T-cell (primary cell): ENCODE measurements at regions not wholly inside any gene's neighbourhood (a gene's known extent, or its start where the extent isn't known, plus 50 kb on each side); places are given as distances from the start of the nearest gene placed in this dataset.

Experiments
- ATAC-seq, 4 experiments: fragments of 200-7000 bp in 3 of 4; fragments of 150-1000 bp in 1 of 4; cut with Tn5 transposase; replicated peaks in 1 of 4; 1 replicate in 3 of 4; 2 replicates in 1 of 4; pipeline ENCODE4 v1.10.0; 2021; ENCODE audit warnings: moderate library complexity in 3 of 4, mild to moderate bottlenecking in 2 of 4, moderate number of reproducible peaks in 1 of 4
- CTCF ChIA-PET, 2 donors: fragments of 300-600 bp; sonication (Branson Sonifier 250); formaldehyde crosslinking; loops; one replicate each; lab custom pipeline; 2022; ENCODE audit warnings: antibody characterized with exemption in 2 of 2; lab: Charles Lee
- POLR2A ChIA-PET, 2 donors: fragments of 300-600 bp; sonication (Branson Sonifier 250); formaldehyde crosslinking; loops; one replicate each; lab custom pipeline; 2022; ENCODE audit warnings: antibody characterized with exemption in 2 of 2; lab: Charles Lee
- DNase-seq, 35 experiments: peaks; one replicate each; pipeline versions ENCODE4 v3.0.0 to v3.0.0-alpha.2; 2013 to 2023
- H3K27ac ChIP-seq: one replicate; pipeline ENCODE4 v1.5.1; 2013; ENCODE audit warnings: low read length
- H3K27me3 ChIP-seq, 2 experiments: replicated peaks in 1 of 2; 1 replicate in 1 of 2; 2 replicates in 1 of 2; pipeline versions ENCODE4 v1.6.1 to v1.7.0; 2013; ENCODE audit warnings: low read length in 1 of 2, mixed read lengths in 1 of 2; ENCODE audit not compliant: control insufficient read depth in 2 of 2, insufficient read depth in 2 of 2; ENCODE audit errors: extremely low read depth in 1 of 2
- H3K36me3 ChIP-seq, 2 donors: 1 replicate in 1 of 2; 2 replicates in 1 of 2; pipeline versions ENCODE4 v1.6.1 to v1.7.0; 2013; ENCODE audit warnings: low read length in 1 of 2; ENCODE audit not compliant: control insufficient read depth in 2 of 2, insufficient read depth in 1 of 2; ENCODE audit errors: extremely low read depth in 1 of 2
- H3K4me1 ChIP-seq, 2 experiments: 1 replicate in 1 of 2; 2 replicates in 1 of 2; pipeline versions ENCODE4 v1.6.1 to v1.7.0; 2013; ENCODE audit warnings: low read length in 2 of 2, mixed read lengths in 1 of 2; ENCODE audit not compliant: insufficient read depth in 2 of 2, control insufficient read depth in 1 of 2; ENCODE audit errors: extremely low read depth in 1 of 2
- H3K4me3 ChIP-seq, 2 donors: 1 replicate in 1 of 2; 2 replicates in 1 of 2; pipeline versions ENCODE4 v1.5.1 to v1.7.0; 2013; ENCODE audit warnings: mild to moderate bottlenecking in 2 of 2, low read length in 1 of 2, moderate library complexity in 1 of 2; ENCODE audit not compliant: control insufficient read depth in 1 of 2; ENCODE audit errors: extremely low read depth in 1 of 2
- H3K9me3 ChIP-seq: 2 replicates; pipeline ENCODE4 v1.7.0; 2013
- H3K27ac Mint-ChIP-seq, 2 donors: one replicate each; pipeline ENCODE4 v1.8.0; 2020 to 2021; ENCODE audit warnings: mild to moderate bottlenecking in 2 of 2, mixed read lengths in 2 of 2
- H3K27me3 Mint-ChIP-seq, 2 donors: one replicate each; pipeline ENCODE4 v1.8.0; 2021 to 2022; ENCODE audit warnings: mixed read lengths in 2 of 2
- H3K36me3 Mint-ChIP-seq: one replicate; pipeline ENCODE4 v1.8.0; 2021; ENCODE audit warnings: mixed read lengths
- H3K4me1 Mint-ChIP-seq, 3 donors: one replicate each; pipeline ENCODE4 v1.8.0; 2020 to 2022; ENCODE audit warnings: mixed read lengths in 3 of 3, mild to moderate bottlenecking in 1 of 3
- H3K4me3 Mint-ChIP-seq, 3 donors: one replicate each; pipeline ENCODE4 v1.8.0; 2020 to 2022; ENCODE audit warnings: mild to moderate bottlenecking in 3 of 3, mixed read lengths in 3 of 3, moderate library complexity in 3 of 3
- H3K9me3 Mint-ChIP-seq, 3 donors: one replicate each; pipeline ENCODE4 v1.8.0; 2020 to 2022; ENCODE audit warnings: mixed read lengths in 3 of 3
- WGBS: methylation state at CpG from one replicate; pipeline ENCODE4 v1.1.5; 2013; ENCODE audit warnings: missing lambda C conversion rate; ENCODE audit not compliant: insufficient coverage; 5-methylcytosine and 5-hydroxymethylcytosine counted together

GRCh38 chr5:143761663-143762062 lies 50.3 kb upstream of the HMHB1 start:
- ATAC-seq (no peak), DNase-seq (no peak)
- ChIA-PET POLR2A (no interaction called here), CTCF (no interaction called here)
- H3K4me3 Mint-ChIP-seq, result no peak overlapping the region
- no peaks in the 10 kb centered on the region for H3K27me3 Mint-ChIP-seq
- no peaks in the 10 kb centered on the region for H3K4me1 Mint-ChIP-seq
- Histone ChIP-seq H3K27me3 (no peaks in the 10 kb centered on the region), H3K4me1 (no peaks in the 10 kb centered on the region), H3K36me3 (no peaks in the 10 kb centered on the region), H3K4me3 (no peak overlapping the region), H3K27ac (no peak overlapping the region), H3K9me3 (no peaks in the 10 kb centered on the region)
- WGBS, result 90% methylated on average over 3 of the region's 3 CpGs
- H3K9me3 Mint-ChIP-seq, result no peaks in the 10 kb centered on the region
- no peaks in the 10 kb centered on the region for H3K36me3 Mint-ChIP-seq
- H3K27ac Mint-ChIP-seq, result no peak overlapping the region

- Histone ChIP-seq H3K27me3 (no peaks in the 10 kb centered on the region), H3K9me3 (no peaks in the 10 kb centered on the region), H3K27ac (no peak overlapping the region), H3K4me3 (no peak overlapping the region), H3K4me1 (no peaks in the 10 kb centered on the region), H3K36me3 (no peaks in the 10 kb centered on the region)
- ChIA-PET CTCF (no interaction called here), POLR2A (no interaction called here)
- H3K4me3 Mint-ChIP-seq, result no peak overlapping the region
- no peaks in the 10 kb centered on the region for H3K27me3 Mint-ChIP-seq
- H3K27ac Mint-ChIP-seq, result no peak overlapping the region
- H3K4me1 Mint-ChIP-seq, result no peaks in the 10 kb centered on the region
- DNase-seq (no peak), ATAC-seq (no peak)
- H3K9me3 Mint-ChIP-seq, result no peaks in the 10 kb centered on the region
- no CpG with 5 or more reads among the region's 1 CpG for WGBS
- H3K36me3 Mint-ChIP-seq, result no peaks in the 10 kb centered on the region
Measured at GRCh38 chr5:143760755-143761154, 51.2 kb upstream of the HMHB1 start.

DNA sequence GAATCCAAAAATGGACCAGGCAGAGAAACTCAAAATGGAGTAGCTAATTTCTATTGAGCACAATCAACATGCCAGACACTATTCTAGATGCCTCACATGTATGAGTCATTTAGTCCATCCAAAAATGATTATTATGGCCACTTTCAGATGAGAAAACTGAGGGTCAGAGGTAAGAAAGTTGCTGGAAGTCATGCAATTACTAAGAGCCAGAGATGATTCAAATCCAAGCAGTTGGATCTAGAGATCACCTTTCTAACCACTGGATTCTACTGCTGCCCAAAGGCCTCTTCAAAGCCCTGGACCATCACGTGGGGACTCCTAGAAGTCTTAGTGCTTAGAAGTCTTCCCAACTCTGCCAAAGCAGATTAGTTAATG lies 51.8 kb upstream of the HMHB1 start:
- no CpG with 5 or more reads among the region's 1 CpG for WGBS
- H3K9me3 Mint-ChIP-seq, result no peaks in the 10 kb centered on the region
- no peaks in the 10 kb centered on the region for H3K27me3 Mint-ChIP-seq
- no peak overlapping the region for H3K4me3 ChIP-seq
- DNase-seq, result no peak
- H3K4me1 Mint-ChIP-seq, result no peaks in the 10 kb centered on the region
- no peaks in the 10 kb centered on the region for H3K27me3 ChIP-seq
- no peaks in the 10 kb centered on the region for H3K4me1 ChIP-seq
- no peaks in the 10 kb centered on the region for H3K9me3 ChIP-seq
- no peaks in the 10 kb centered on the region for H3K36me3 ChIP-seq
- H3K36me3 Mint-ChIP-seq, result no peaks in the 10 kb centered on the region
- H3K27ac Mint-ChIP-seq, result no peak overlapping the region
- no peak overlapping the region for H3K27ac ChIP-seq
- H3K4me3 Mint-ChIP-seq, result no peak overlapping the region
- POLR2A ChIA-PET, result no interaction called here
- ATAC-seq, result no peak
- CTCF ChIA-PET, result no interaction called here

DNA sequence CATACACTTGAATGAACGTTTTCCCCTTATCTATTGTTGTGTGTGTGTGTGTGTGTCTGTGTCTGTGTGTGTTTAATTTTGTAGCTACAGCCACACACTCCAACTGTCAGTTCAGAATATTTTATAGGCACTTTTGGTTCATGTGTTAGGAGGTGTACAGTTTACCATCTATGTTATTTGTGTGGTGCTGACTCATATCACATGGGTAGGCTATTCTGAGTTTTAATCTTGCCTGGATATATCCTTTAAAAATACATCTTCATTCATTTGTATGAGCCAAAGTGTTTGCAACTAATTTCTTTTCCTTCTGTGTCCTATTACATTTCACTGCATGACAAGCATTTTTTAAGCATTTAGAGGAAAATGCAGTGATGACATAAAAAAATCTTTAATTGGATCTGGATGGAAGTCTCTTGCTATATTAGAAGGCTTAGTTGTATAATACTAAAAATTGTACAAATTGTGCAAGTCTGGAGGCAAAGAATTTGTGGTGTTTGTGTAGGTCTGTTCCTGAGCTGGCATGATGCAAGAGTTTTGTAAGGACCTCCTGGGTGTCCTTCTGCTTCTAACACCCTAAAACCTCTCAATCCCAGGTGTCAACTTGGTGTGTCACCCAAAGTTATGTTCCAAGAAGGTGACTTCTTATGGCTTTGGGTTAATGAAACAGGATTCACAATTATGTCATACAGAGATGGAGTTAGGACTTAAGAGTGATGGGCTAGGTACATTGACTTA lies 52.4 kb upstream of the HMHB1 start:
- WGBS, result no CpG with 5 or more reads among the region's 1 CpG
- Histone ChIP-seq H3K4me1 (no peaks in the 10 kb centered on the region), H3K4me3 (no peak overlapping the region), H3K36me3 (no peaks in the 10 kb centered on the region), H3K27ac (no peak overlapping the region), H3K9me3 (no peaks in the 10 kb centered on the region), H3K27me3 (no peaks in the 10 kb centered on the region)
- Mint-ChIP-seq H3K4me1 (no peaks in the 10 kb centered on the region), H3K36me3 (no peaks in the 10 kb centered on the region), H3K9me3 (no peaks in the 10 kb centered on the region), H3K27ac (no peak overlapping the region), H3K4me3 (no peak overlapping the region), H3K27me3 (no peaks in the 10 kb centered on the region)
- ChIA-PET CTCF (no interaction called here), POLR2A (no interaction called here)
- DNase-seq (no peak), ATAC-seq (no peak)

- Mint-ChIP-seq H3K4me1 (no peaks in the 10 kb centered on the region), H3K36me3 (no peaks in the 10 kb centered on the region), H3K4me3 (no peak overlapping the region), H3K27me3 (peaks cover 0 to 2% of the 10 kb centered on the region in 2 donors), H3K27ac (no peak overlapping the region), H3K9me3 (no peaks in the 10 kb centered on the region)
- ATAC-seq (no peak), DNase-seq (no peak)
- Histone ChIP-seq H3K4me3 (no peak overlapping the region), H3K9me3 (no peaks in the 10 kb centered on the region), H3K4me1 (no peaks in the 10 kb centered on the region), H3K36me3 (no peaks in the 10 kb centered on the region), H3K27me3 (no peaks in the 10 kb centered on the region), H3K27ac (no peak overlapping the region)
- no CpG with 5 or more reads among the region's 3 CpGs for WGBS
- ChIA-PET POLR2A (interaction anchor here in 1 of 2 donors (0.5 kb wide), 1 partner anchor 17 kb away, joined by 4 read pairs; no protein-coding TSS in a partner anchor), CTCF (no interaction called here)
Measured at GRCh38 chr5:143758750-143759149, 53.2 kb upstream of the HMHB1 start.

- no peak overlapping the region for H3K27ac ChIP-seq
- no peak overlapping the region for H3K27ac Mint-ChIP-seq
- no peak for DNase-seq
- no peaks in the 10 kb centered on the region for H3K4me1 Mint-ChIP-seq
- no peaks in the 10 kb centered on the region for H3K36me3 ChIP-seq
- ATAC-seq, result no peak
- WGBS, result 94% methylated on average over 2 of the region's 2 CpGs
- ChIA-PET POLR2A (no interaction called here), CTCF (no interaction called here)
- no peak overlapping the region for H3K4me3 Mint-ChIP-seq
- H3K4me3 ChIP-seq, result no peak overlapping the region
- H3K27me3 Mint-ChIP-seq, result peaks cover 0 to 2% of the 10 kb centered on the region in 2 donors
- H3K36me3 Mint-ChIP-seq, result no peaks in the 10 kb centered on the region
- H3K4me1 ChIP-seq, result no peaks in the 10 kb centered on the region
- H3K9me3 Mint-ChIP-seq, result no peaks in the 10 kb centered on the region
- no peaks in the 10 kb centered on the region for H3K9me3 ChIP-seq
- H3K27me3 ChIP-seq, result no peaks in the 10 kb centered on the region
Measured at GRCh38 chr5:143758015-143758414, 53.9 kb upstream of the HMHB1 start.

DNA sequence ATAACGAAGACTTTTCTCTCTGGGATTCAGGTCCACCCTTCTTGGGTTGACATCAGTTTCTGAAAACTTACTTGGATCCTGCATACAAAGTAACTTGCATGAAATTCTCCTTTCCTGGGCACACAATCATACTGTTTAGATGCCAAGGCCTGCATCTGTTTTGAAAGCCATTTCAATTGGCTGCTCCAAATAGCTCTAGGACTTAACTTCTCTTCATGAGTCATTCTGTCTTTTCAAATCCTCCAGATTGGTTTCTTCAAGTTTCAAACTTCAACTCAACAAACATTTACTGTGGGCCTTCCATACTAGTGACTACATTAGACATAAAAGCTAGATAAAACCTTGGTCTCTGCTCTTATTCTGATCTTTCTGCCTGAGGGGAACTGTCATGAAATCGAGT lies 54.8 kb upstream of the HMHB1 start:
- POLR2A ChIA-PET, result no interaction called here
- no peaks in the 10 kb centered on the region for H3K4me1 Mint-ChIP-seq
- peaks cover 0 to 2% of the 10 kb centered on the region in 2 donors for H3K27me3 Mint-ChIP-seq
- no CpG with 5 or more reads among the region's 2 CpGs for WGBS
- Histone ChIP-seq H3K27me3 (peaks cover 0 to 4% of the 10 kb centered on the region in 2 experiments), H3K9me3 (no peaks in the 10 kb centered on the region), H3K27ac (no peak overlapping the region), H3K4me3 (no peak overlapping the region), H3K36me3 (no peaks in the 10 kb centered on the region), H3K4me1 (no peaks in the 10 kb centered on the region)
- CTCF ChIA-PET, result no interaction called here
- H3K4me3 Mint-ChIP-seq, result no peak overlapping the region
- no peak for ATAC-seq
- no peaks in the 10 kb centered on the region for H3K9me3 Mint-ChIP-seq
- DNase-seq, result no peak
- H3K27ac Mint-ChIP-seq, result no peak overlapping the region
- no peaks in the 10 kb centered on the region for H3K36me3 Mint-ChIP-seq
